ENCODE measurements at regions not wholly inside any gene's neighbourhood (a gene's known extent, or its start where the extent isn't known, plus 50 kb on each side); places are given as distances from the start of the nearest gene placed in this dataset.
"Not testable (repeated sequence)": the region's sequence is repeated elsewhere in the genome, so short reads cannot be mapped to it uniquely, and the experiment has no call there.

GRCh38 chr6:137811121-137811915 is 55.7 kb upstream of the TNFAIP3 start:
- H3K27ac ChIP-seq: no peak overlapping the region

GRCh38 chr6:137811916-137812553 is 55.0 kb upstream of the TNFAIP3 start:
- H3K9me3 ChIP-seq (ENCODE audit: low read depth): no peaks in the 10 kb centered on the region
- no peaks in the 10 kb centered on the region for H3K36me3 ChIP-seq
- peaks cover 10% of the 10 kb centered on the region for H3K4me1 Mint-ChIP-seq
- no peak overlapping the region for H3K4me3 ChIP-seq
- no peaks in the 10 kb centered on the region for H3K27me3 ChIP-seq
- no peaks in the 10 kb centered on the region for H4K20me1 ChIP-seq (ENCODE audit: low read depth)
- no peak for DNase-seq (ENCODE audit: low spot score)
- no peaks in the 10 kb centered on the region for H3K36me3 Mint-ChIP-seq
- peak overlapping the region; percentile 15 for H2AFZ ChIP-seq (replicated peaks)
- no peak overlapping the region for H3K4me3 Mint-ChIP-seq
- no peak overlapping the region for H3K4me2 ChIP-seq
- no peak overlapping the region for H3K9ac ChIP-seq
- no peak overlapping the region for H3K27ac Mint-ChIP-seq
- no peaks in the 10 kb centered on the region for H3K27me3 Mint-ChIP-seq (ENCODE audit: insufficient read depth, low read depth)
- no peaks in the 10 kb centered on the region for H3K79me2 ChIP-seq (ENCODE audit: low read depth)
- no peaks in the 10 kb centered on the region for H3F3A ChIP-seq (ENCODE audit: low read depth)
- TF ChIP-seq EZH2phosphoT487 (IDR thresholded peaks at IDR 0.05): no peak
- TF ChIP-seq CTCF (IDR thresholded peaks at IDR 0.05): no peak
- TF ChIP-seq EZH2 (IDR thresholded peaks at IDR 0.05): no peak
- H3K9me3 Mint-ChIP-seq: no peaks in the 10 kb centered on the region
- H3K4me1 ChIP-seq: no peaks in the 10 kb centered on the region
- H3K27ac ChIP-seq: no peak overlapping the region

More at GRCh38 chr6:137811121-137811915, 55.7 kb upstream of the TNFAIP3 start:
- TF ChIP-seq EZH2phosphoT487 (IDR thresholded peaks at IDR 0.05) (no peak), EZH2 (IDR thresholded peaks at IDR 0.05) (no peak), CTCF (IDR thresholded peaks at IDR 0.05) (no peak)
- peak overlapping the region; percentile 15 for H2AFZ ChIP-seq (replicated peaks)
- H4K20me1 ChIP-seq (ENCODE audit: low read depth): no peaks in the 10 kb centered on the region
- no peak overlapping the region for H3K9ac ChIP-seq
- no peaks in the 10 kb centered on the region for H3K4me1 ChIP-seq
- Mint-ChIP-seq H3K9me3 (no peaks in the 10 kb centered on the region), H3K27ac (no peak overlapping the region), H3K36me3 (no peaks in the 10 kb centered on the region), H3K4me3 (no peak overlapping the region), H3K4me1 (peaks cover 10% of the 10 kb centered on the region), H3K27me3 (ENCODE audit: insufficient read depth, low read depth) (no peaks in the 10 kb centered on the region)
- no peaks in the 10 kb centered on the region for H3K9me3 ChIP-seq (ENCODE audit: low read depth)
- H3K4me2 ChIP-seq: no peak overlapping the region
- no peaks in the 10 kb centered on the region for H3K27me3 ChIP-seq
- H3K36me3 ChIP-seq: no peaks in the 10 kb centered on the region
- DNase-seq (ENCODE audit: low spot score): peak; percentile 4
- no peak overlapping the region for H3K4me3 ChIP-seq
- H3F3A ChIP-seq (ENCODE audit: low read depth): no peaks in the 10 kb centered on the region
- H3K79me2 ChIP-seq (ENCODE audit: low read depth): no peaks in the 10 kb centered on the region

GRCh38 chr6:137813308-137813970 is 53.6 kb upstream of the TNFAIP3 start:
- Histone ChIP-seq H3K4me2 (no peak overlapping the region), H4K20me1 (ENCODE audit: low read depth) (no peaks in the 10 kb centered on the region), H3K79me2 (ENCODE audit: low read depth) (no peaks in the 10 kb centered on the region), H3F3A (ENCODE audit: low read depth) (no peaks in the 10 kb centered on the region), H2AFZ (replicated peaks) (no peak overlapping the region), H3K4me1 (no peaks in the 10 kb centered on the region), H3K4me3 (no peak overlapping the region), H3K36me3 (no peaks in the 10 kb centered on the region), H3K9me3 (ENCODE audit: low read depth) (no peaks in the 10 kb centered on the region), H3K27me3 (no peaks in the 10 kb centered on the region), H3K27ac (no peak overlapping the region), H3K9ac (no peak overlapping the region)
- H3K36me3 Mint-ChIP-seq: no peaks in the 10 kb centered on the region
- H3K27me3 Mint-ChIP-seq (ENCODE audit: insufficient read depth, low read depth): no peaks in the 10 kb centered on the region
- no peak overlapping the region for H3K27ac Mint-ChIP-seq
- no peak for TF ChIP-seq EZH2 (IDR thresholded peaks at IDR 0.05)
- TF ChIP-seq EZH2phosphoT487 (IDR thresholded peaks at IDR 0.05): no peak
- no peak for TF ChIP-seq CTCF (IDR thresholded peaks at IDR 0.05)
- peaks cover 10% of the 10 kb centered on the region for H3K4me1 Mint-ChIP-seq
- DNase-seq (ENCODE audit: low spot score): no peak
- H3K9me3 Mint-ChIP-seq: no peaks in the 10 kb centered on the region
- H3K4me3 Mint-ChIP-seq: no peak overlapping the region

- peaks cover 10% of the 10 kb centered on the region for H3K4me1 Mint-ChIP-seq
- not testable (repeated sequence) for H3K4me2 ChIP-seq; H3K27ac Mint-ChIP-seq; H3K4me1 ChIP-seq; H2AFZ ChIP-seq (replicated peaks); H3K79me2 ChIP-seq (ENCODE audit: low read depth); H3K4me3 ChIP-seq; H3K36me3 Mint-ChIP-seq; H3K9me3 Mint-ChIP-seq; H3K27me3 Mint-ChIP-seq (ENCODE audit: insufficient read depth, low read depth); H3K36me3 ChIP-seq; H3K27ac ChIP-seq; H4K20me1 ChIP-seq (ENCODE audit: low read depth); H3F3A ChIP-seq (ENCODE audit: low read depth); H3K4me3 Mint-ChIP-seq; H3K9me3 ChIP-seq (ENCODE audit: low read depth); DNase-seq (ENCODE audit: low spot score); H3K27me3 ChIP-seq; H3K9ac ChIP-seq
Observed at GRCh38 chr6:137814030-137814429, 53.0 kb upstream of the TNFAIP3 start.

Measured in neural progenitor cell (in vitro differentiated cells).